ENCODE measurements at regions not wholly inside any gene's neighbourhood (a gene's known extent, or its start where the extent isn't known, plus 50 kb on each side); places are given as distances from the start of the nearest gene placed in this dataset.

DNA sequence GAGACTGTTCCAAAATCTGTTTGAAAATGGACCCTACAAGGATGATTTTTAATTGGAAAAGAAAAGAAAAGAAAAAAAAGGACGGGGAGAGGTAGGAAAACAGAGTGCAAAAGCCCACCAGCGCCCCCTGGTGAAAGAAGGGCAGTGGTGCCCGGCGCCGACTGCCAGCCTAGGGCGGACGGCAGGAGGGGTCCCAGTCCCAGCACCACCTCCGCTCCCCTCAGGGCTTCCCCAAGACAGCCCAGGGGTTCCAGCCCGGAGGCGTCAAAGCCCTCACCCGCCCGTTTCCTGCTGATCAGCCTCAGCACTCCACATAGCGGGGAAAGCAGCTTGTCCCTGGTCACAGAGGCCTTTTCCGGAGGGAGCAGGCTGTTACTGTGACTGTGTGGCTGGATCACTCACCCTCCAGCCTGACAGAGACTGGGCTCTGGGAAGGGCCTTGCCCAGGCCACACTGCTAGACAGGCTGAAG lies 213.9 kb downstream of the TFCP2L1 start:
- no TSS peak for BruUV-seq (replicated peaks)
- Histone ChIP-seq H3K9me2 (ENCODE audit: insufficient read depth) (no peaks in the 10 kb centered on the region), H3K79me2 (ENCODE audit: insufficient read depth, low read length) (no peaks in the 10 kb centered on the region), H3K27me3 (ENCODE audit: insufficient read depth, low read length) (no peaks in the 10 kb centered on the region), H3K27ac (ENCODE audit: low read depth, low read length) (no peak overlapping the region), H3K4me2 (ENCODE audit: low read length) (peak overlapping the region; percentile 41), H3K4me1 (ENCODE audit: control insufficient read depth in 1 of 2, insufficient read depth in 2 of 2, low read length in 2 of 2) (peaks cover 5 to 30% of the 10 kb centered on the region in 2 experiments; a peak in 3 of 4 replicates), H3K9ac (ENCODE audit: low read length) (no peak overlapping the region), H3K9me3 (ENCODE audit: control insufficient read depth in 1 of 2, insufficient read depth in 1 of 2, low read depth in 1 of 2, low read length in 2 of 2) (no peaks in the 10 kb centered on the region), H3K36me3 (ENCODE audit: control insufficient read depth in 1 of 2, insufficient read depth in 2 of 2, low read length in 2 of 2) (no peaks in the 10 kb centered on the region), H3K4me3 (replicated peaks in 1 of 2; ENCODE audit: low read depth in 1 of 2, low read length in 2 of 2) (no peak overlapping the region), H4K20me1 (ENCODE audit: insufficient read depth) (no peaks in the 10 kb centered on the region), H2AFZ (ENCODE audit: low read depth, low read length, poor library complexity, severe bottlenecking) (peak overlapping the region; percentile 92)
- RAD21 ChIA-PET (ENCODE audit: low non-redundant PET in 1 of 2, low total read pairs in 2 of 2, uncharacterized antibody in 2 of 2, unreplicated experiment in 2 of 2): interaction anchor here (0.7 to 2.4 kb wide), 4 partner anchors 27 to 467 kb away, joined by 3 to 11 read pairs (median 7); no protein-coding TSS in a partner anchor
- ATAC-seq (peak; percentile 64), DNase-seq (ENCODE audit: low read depth, low spot score) (peak; percentile 19)
- intact Hi-C loops (cut with micrococcal nuclease): loop anchor here (1.0 to 2.0 kb wide), 3 partner anchors 124 to 376 kb away; no protein-coding TSS in a partner anchor
- CTCF ChIA-PET: interaction anchor here (0.9 to 4.2 kb wide), 8 partner anchors 12 to 728 kb away, joined by 3 to 65 read pairs (median 5); no protein-coding TSS in a partner anchor
- TF ChIP-seq EZH2 (IDR thresholded peaks at IDR 0.05) (no peak), POLR2AphosphoS5 (IDR thresholded peaks at IDR 0.05; ENCODE audit: low read depth, low read length) (no peak), JUND (IDR thresholded peaks at IDR 0.05) (no peak), SP1 (IDR thresholded peaks at IDR 0.05; ENCODE audit: low read depth) (no peak), ZNF274 (IDR thresholded peaks at IDR 0.05; ENCODE audit: low read depth, low read length) (no peak), FOSL1 (IDR thresholded peaks at IDR 0.05; ENCODE audit: low read depth) (no peak), EGR1 (IDR thresholded peaks at IDR 0.05; ENCODE audit: low read depth) (no peak), CEBPB (IDR thresholded peaks at IDR 0.05; ENCODE audit: low read depth) (no peak), POLR2A (IDR thresholded peaks at IDR 0.05; ENCODE audit: borderline replicate concordance, extremely low read depth, insufficient read depth, insufficient read length) (no peak), SRF (IDR thresholded peaks at IDR 0.05; ENCODE audit: low read depth) (no peak), RAD21 (IDR thresholded peaks at IDR 0.05; ENCODE audit: low read depth) (peak; percentile 96)
- TF ChIP-seq, protein P1, sequence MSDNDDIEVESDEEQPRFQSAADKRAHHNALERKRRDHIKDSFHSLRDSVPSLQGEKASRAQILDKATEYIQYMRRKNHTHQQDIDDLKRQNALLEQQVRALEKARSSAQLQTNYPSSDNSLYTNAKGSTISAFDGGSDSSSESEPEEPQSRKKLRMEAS (IDR thresholded peaks at IDR 0.05): no peak
- TF ChIP-seq, protein P2, sequence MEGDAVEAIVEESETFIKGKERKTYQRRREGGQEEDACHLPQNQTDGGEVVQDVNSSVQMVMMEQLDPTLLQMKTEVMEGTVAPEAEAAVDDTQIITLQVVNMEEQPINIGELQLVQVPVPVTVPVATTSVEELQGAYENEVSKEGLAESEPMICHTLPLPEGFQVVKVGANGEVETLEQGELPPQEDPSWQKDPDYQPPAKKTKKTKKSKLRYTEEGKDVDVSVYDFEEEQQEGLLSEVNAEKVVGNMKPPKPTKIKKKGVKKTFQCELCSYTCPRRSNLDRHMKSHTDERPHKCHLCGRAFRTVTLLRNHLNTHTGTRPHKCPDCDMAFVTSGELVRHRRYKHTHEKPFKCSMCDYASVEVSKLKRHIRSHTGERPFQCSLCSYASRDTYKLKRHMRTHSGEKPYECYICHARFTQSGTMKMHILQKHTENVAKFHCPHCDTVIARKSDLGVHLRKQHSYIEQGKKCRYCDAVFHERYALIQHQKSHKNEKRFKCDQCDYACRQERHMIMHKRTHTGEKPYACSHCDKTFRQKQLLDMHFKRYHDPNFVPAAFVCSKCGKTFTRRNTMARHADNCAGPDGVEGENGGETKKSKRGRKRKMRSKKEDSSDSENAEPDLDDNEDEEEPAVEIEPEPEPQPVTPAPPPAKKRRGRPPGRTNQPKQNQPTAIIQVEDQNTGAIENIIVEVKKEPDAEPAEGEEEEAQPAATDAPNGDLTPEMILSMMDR (IDR thresholded peaks at IDR 0.05 in 2 of 3, conservative IDR thresholded peaks at IDR 0.05 in 1 of 3; ENCODE audit: borderline replicate concordance in 1 of 3, insufficient read depth in 1 of 3, low read depth in 2 of 3, low read length in 2 of 3): peak; percentile 92 to 96 (median 94)
- TF ChIP-seq, protein P3, sequence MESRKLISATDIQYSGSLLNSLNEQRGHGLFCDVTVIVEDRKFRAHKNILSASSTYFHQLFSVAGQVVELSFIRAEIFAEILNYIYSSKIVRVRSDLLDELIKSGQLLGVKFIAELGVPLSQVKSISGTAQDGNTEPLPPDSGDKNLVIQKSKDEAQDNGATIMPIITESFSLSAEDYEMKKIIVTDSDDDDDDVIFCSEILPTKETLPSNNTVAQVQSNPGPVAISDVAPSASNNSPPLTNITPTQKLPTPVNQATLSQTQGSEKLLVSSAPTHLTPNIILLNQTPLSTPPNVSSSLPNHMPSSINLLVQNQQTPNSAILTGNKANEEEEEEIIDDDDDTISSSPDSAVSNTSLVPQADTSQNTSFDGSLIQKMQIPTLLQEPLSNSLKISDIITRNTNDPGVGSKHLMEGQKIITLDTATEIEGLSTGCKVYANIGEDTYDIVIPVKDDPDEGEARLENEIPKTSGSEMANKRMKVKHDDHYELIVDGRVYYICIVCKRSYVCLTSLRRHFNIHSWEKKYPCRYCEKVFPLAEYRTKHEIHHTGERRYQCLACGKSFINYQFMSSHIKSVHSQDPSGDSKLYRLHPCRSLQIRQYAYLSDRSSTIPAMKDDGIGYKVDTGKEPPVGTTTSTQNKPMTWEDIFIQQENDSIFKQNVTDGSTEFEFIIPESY (IDR thresholded peaks at IDR 0.05; ENCODE audit: extremely low read depth, insufficient replicate concordance, low read length): no peak
- POLR2A ChIA-PET: no interaction called here
